CD14-positive monocyte (primary cell): ENCODE measurements at regions not wholly inside any gene's neighbourhood (a gene's known extent, or its start where the extent isn't known, plus 50 kb on each side); places are given as distances from the start of the nearest gene placed in this dataset.

Experiments
- DNase-seq, 3 donors: peaks; one replicate each; pipeline ENCODE4 v3.0.0-alpha.2; 2011 to 2022
- H2AFZ ChIP-seq: 2 replicates; pipeline ENCODE4 v1.6.0; 2012; ENCODE audit warnings: mild to moderate bottlenecking, low read depth, low read length, inconsistent platforms; ENCODE audit not compliant: insufficient read depth, poor library complexity, severe bottlenecking
- H3K27ac ChIP-seq, 2 donors: 1 replicate in 1 of 2; 2 replicates in 1 of 2; pipeline ENCODE4 v1.5.1; 2012 to 2013; ENCODE audit warnings: low read length in 2 of 2, control low read depth in 1 of 2, inconsistent platforms in 1 of 2, low read depth in 1 of 2, mild to moderate bottlenecking in 1 of 2
- H3K27me3 ChIP-seq, 2 donors: one replicate each; pipeline versions ENCODE4 v1.6.0 to v1.6.1; 2011 to 2013; ENCODE audit warnings: low read length in 2 of 2; ENCODE audit not compliant: control insufficient read depth in 2 of 2, insufficient read depth in 2 of 2
- H3K36me3 ChIP-seq, 2 donors: replicated peaks in 1 of 2; 1 replicate in 1 of 2; 2 replicates in 1 of 2; pipeline versions ENCODE4 v1.5.1 to v1.6.1; 2012 to 2013; ENCODE audit warnings: low read length in 2 of 2, control low read depth in 1 of 2, inconsistent platforms in 1 of 2, mild to moderate bottlenecking in 1 of 2; ENCODE audit not compliant: insufficient read depth in 2 of 2, control insufficient read depth in 1 of 2
- H3K4me1 ChIP-seq, 2 donors: 1 replicate in 1 of 2; 2 replicates in 1 of 2; pipeline versions ENCODE4 v1.5.1 to v1.6.1; 2012 to 2013; ENCODE audit warnings: low read length in 2 of 2, control low read depth in 1 of 2, inconsistent platforms in 1 of 2, mild to moderate bottlenecking in 1 of 2, moderate library complexity in 1 of 2; ENCODE audit not compliant: insufficient read depth in 2 of 2, control insufficient read depth in 1 of 2
- H3K4me2 ChIP-seq: replicated peaks from 2 replicates; pipeline ENCODE3; 2012; ENCODE audit warnings: low read length, moderate library complexity, mild to moderate bottlenecking; ENCODE audit not compliant: poor library complexity, severe bottlenecking; ENCODE audit errors: extremely low read depth
- H3K4me3 ChIP-seq, 3 experiments: fragments of 200-600 bp in 1 of 3; sonication (generic) in 1 of 3; replicated peaks in 1 of 3; 1 replicate in 2 of 3; 2 replicates in 1 of 3; pipeline ENCODE4 v1.5.1; 2011 to 2013; ENCODE audit warnings: low read length in 3 of 3, mild to moderate bottlenecking in 3 of 3, control low read depth in 2 of 3, low read depth in 2 of 3, inconsistent platforms in 1 of 3, moderate library complexity in 1 of 3
- H3K79me2 ChIP-seq: 2 replicates; pipeline ENCODE4 v1.6.0; 2012; ENCODE audit warnings: mild to moderate bottlenecking, control low read depth, inconsistent platforms, low read length, moderate library complexity; ENCODE audit not compliant: insufficient read depth
- H3K9ac ChIP-seq: 2 replicates; pipeline ENCODE4 v1.6.0; 2017; ENCODE audit warnings: low read length, mild to moderate bottlenecking; ENCODE audit not compliant: insufficient read depth, poor library complexity, severe bottlenecking
- H3K9me3 ChIP-seq, 2 donors: replicated peaks in 1 of 2; 1 replicate in 1 of 2; 2 replicates in 1 of 2; pipeline versions ENCODE4 v1.5.1 to v1.6.1; 2012 to 2013; ENCODE audit warnings: low read length in 2 of 2, control low read depth in 1 of 2; ENCODE audit not compliant: control insufficient read depth in 1 of 2, insufficient read depth in 1 of 2
- H4K20me1 ChIP-seq: 2 replicates; pipeline ENCODE4 v1.6.0; 2012; ENCODE audit warnings: mild to moderate bottlenecking, low read length, control low read depth, moderate library complexity; ENCODE audit not compliant: insufficient read depth
- H3K27ac Mint-ChIP-seq, 7 donors: one replicate each; pipeline ENCODE4 v1.8.0; 2020; ENCODE audit warnings: mild to moderate bottlenecking in 7 of 7, mixed read lengths in 7 of 7, moderate library complexity in 6 of 7, inconsistent platforms in 2 of 7
- H3K27me3 Mint-ChIP-seq, 3 donors: one replicate each; pipeline ENCODE4 v1.8.0; 2021 to 2022; ENCODE audit warnings: low read depth in 3 of 3, mild to moderate bottlenecking in 3 of 3, mixed read lengths in 3 of 3, moderate library complexity in 3 of 3, inconsistent platforms in 1 of 3
- H3K36me3 Mint-ChIP-seq, 2 donors: one replicate each; pipeline ENCODE4 v1.8.0; 2020; ENCODE audit warnings: mixed read lengths in 2 of 2, inconsistent platforms in 1 of 2, mild to moderate bottlenecking in 1 of 2
- H3K4me1 Mint-ChIP-seq: one replicate; pipeline ENCODE4 v1.8.0; 2020; ENCODE audit warnings: mild to moderate bottlenecking, mixed read lengths
- H3K4me3 Mint-ChIP-seq, 2 donors: one replicate each; pipeline ENCODE4 v1.8.0; 2020; ENCODE audit warnings: mild to moderate bottlenecking in 2 of 2, mixed read lengths in 2 of 2, moderate library complexity in 1 of 2
- H3K9me3 Mint-ChIP-seq, 7 donors: one replicate each; pipeline ENCODE4 v1.8.0; 2020 to 2022; ENCODE audit warnings: mixed read lengths in 7 of 7, mild to moderate bottlenecking in 6 of 7, moderate library complexity in 6 of 7, inconsistent platforms in 2 of 7
- WGBS: methylation state at CpG from one replicate; pipeline ENCODE4 v1.1.5; 2013; ENCODE audit warnings: missing lambda C conversion rate; ENCODE audit not compliant: insufficient coverage; 5-methylcytosine and 5-hydroxymethylcytosine counted together
- intact Hi-C, 2 donors: fragments of 100-400 bp; cut with micrococcal nuclease; formaldehyde crosslinking; loops; one replicate each; pipeline versions ENCODE4 v1.15.0 to v1.15.1; 2023
- TF ChIP-seq, protein P1 (sequence below): fragments of 200-600 bp; IDR thresholded peaks from one replicate; pipeline ENCODE4 v1.8.0; 2022; ENCODE audit warnings: antibody characterized with exemption, mild to moderate bottlenecking

DNA sequence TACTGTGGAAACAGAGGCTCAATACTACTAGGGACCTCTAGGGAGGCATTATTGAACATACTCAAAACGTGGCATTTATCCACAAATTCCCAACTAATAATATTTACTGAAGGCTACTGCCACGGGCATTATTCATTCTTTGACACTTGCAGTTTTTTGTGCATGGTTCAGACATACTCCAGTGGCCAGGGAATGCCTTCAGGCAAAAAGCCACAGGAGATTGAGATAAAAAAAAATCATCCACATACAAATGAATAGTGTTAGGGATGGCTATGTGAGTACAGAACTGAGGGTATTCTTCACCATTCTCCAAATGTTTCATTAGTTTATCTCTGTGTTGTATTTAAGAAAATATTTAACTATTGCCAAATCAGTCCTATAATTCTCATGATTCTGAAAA, 974.9 kb upstream of the PIK3C3 start:
- Mint-ChIP-seq H3K4me1 (no peaks in the 10 kb centered on the region), H3K27me3 (no peaks in the 10 kb centered on the region), H3K9me3 (peaks cover 0 to 5% (median 2%) of the 10 kb centered on the region in 7 donors), H3K4me3 (no peak overlapping the region), H3K27ac (no peak overlapping the region), H3K36me3 (no peaks in the 10 kb centered on the region)
- Histone ChIP-seq H3K9ac (no peak overlapping the region), H3K27me3 (no peaks in the 10 kb centered on the region), H3K4me1 (no peaks in the 10 kb centered on the region), H3K36me3 (no peaks in the 10 kb centered on the region), H3K4me3 (no peak overlapping the region), H3K79me2 (no peaks in the 10 kb centered on the region), H2AFZ (no peak overlapping the region), H4K20me1 (no peaks in the 10 kb centered on the region), H3K4me2 (no peak overlapping the region), H3K9me3 (peaks cover 14 to 15% of the 10 kb centered on the region in 2 donors), H3K27ac (no peak overlapping the region)
- no peak for DNase-seq
- TF ChIP-seq, protein P1, sequence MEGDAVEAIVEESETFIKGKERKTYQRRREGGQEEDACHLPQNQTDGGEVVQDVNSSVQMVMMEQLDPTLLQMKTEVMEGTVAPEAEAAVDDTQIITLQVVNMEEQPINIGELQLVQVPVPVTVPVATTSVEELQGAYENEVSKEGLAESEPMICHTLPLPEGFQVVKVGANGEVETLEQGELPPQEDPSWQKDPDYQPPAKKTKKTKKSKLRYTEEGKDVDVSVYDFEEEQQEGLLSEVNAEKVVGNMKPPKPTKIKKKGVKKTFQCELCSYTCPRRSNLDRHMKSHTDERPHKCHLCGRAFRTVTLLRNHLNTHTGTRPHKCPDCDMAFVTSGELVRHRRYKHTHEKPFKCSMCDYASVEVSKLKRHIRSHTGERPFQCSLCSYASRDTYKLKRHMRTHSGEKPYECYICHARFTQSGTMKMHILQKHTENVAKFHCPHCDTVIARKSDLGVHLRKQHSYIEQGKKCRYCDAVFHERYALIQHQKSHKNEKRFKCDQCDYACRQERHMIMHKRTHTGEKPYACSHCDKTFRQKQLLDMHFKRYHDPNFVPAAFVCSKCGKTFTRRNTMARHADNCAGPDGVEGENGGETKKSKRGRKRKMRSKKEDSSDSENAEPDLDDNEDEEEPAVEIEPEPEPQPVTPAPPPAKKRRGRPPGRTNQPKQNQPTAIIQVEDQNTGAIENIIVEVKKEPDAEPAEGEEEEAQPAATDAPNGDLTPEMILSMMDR = no peak
- WGBS = 0% methylated on average over 1 of the region's 2 CpGs
- intact Hi-C loops = no loop called here

DNA sequence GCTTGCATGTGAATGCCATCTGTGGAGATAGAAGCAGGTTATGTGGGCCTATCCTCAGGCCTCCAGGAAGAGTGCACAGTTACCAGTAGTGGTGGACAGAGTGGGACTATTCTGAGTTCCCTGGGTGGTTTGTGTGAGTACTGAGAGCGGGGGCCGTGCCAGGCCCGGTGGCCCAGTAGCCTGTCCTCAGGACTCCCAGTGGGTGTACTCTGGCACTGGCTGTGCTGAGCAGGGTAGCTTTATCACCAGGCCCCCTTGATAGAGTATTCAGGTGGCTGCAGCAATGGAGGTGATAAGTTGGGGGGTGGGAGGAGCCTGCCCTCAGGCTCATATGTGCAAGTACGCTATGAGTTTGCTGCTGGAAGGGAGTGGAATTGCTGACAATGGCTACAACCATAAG, 979.0 kb upstream of the PIK3C3 start:
- no peaks in the 10 kb centered on the region for H3K36me3 Mint-ChIP-seq
- no peak for DNase-seq
- no peaks in the 10 kb centered on the region for H3K27me3 Mint-ChIP-seq
- intact Hi-C loops = no loop called here
- no peaks in the 10 kb centered on the region for H3K4me1 Mint-ChIP-seq
- Histone ChIP-seq H3K79me2 (no peaks in the 10 kb centered on the region), H2AFZ (no peak overlapping the region), H3K36me3 (no peaks in the 10 kb centered on the region), H3K27me3 (no peaks in the 10 kb centered on the region), H4K20me1 (no peaks in the 10 kb centered on the region), H3K4me2 (no peak overlapping the region), H3K4me1 (no peaks in the 10 kb centered on the region), H3K4me3 (no peak overlapping the region), H3K27ac (no peak overlapping the region), H3K9me3 (peaks cover 14 to 15% of the 10 kb centered on the region in 2 donors), H3K9ac (no peak overlapping the region)
- H3K27ac Mint-ChIP-seq = no peak overlapping the region
- H3K9me3 Mint-ChIP-seq = peaks cover 0 to 5% (median 1%) of the 10 kb centered on the region in 7 donors
- TF ChIP-seq, protein P1 = no peak
- WGBS = 92% methylated on average over 4 of the region's 4 CpGs
- H3K4me3 Mint-ChIP-seq = no peak overlapping the region
